GM19397 (cell line): ENCODE measurements at regions not wholly inside any gene's neighbourhood (a gene's known extent, or its start where the extent isn't known, plus 50 kb on each side); places are given as distances from the start of the nearest gene placed in this dataset.

Experiments
- ATAC-seq: cut with Tn5 transposase; IDR thresholded peaks from one replicate; pipeline ENCODE4 v1.9.1; 2021; ENCODE audit warnings: mild to moderate bottlenecking, moderate library complexity; ENCODE audit not compliant: unreplicated experiment

DNA sequence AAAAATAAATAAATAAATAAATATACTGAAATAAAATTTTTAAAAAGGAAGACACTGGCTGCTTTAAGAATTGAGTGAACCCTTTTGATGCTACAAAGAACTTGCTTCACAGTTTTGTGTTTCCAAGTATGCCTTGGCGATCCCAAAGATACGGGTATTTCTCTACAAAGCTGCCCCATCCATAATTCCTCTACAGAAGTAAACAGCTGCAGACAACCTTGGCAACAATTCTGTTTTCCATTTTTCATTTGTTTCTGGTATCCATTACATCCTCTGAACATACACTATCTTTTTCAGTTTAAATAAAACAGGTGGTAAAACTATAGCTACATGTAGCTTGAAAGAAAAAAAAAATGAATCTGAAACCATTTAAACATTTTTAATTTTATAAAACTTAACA, 552.8 kb upstream of the KLHL29 start:
- ATAC-seq = no peak

- no peak for ATAC-seq
These were observed 546.5 kb upstream of the KLHL29 start for GRCh38 chr2:22838461-22838860.

DNA sequence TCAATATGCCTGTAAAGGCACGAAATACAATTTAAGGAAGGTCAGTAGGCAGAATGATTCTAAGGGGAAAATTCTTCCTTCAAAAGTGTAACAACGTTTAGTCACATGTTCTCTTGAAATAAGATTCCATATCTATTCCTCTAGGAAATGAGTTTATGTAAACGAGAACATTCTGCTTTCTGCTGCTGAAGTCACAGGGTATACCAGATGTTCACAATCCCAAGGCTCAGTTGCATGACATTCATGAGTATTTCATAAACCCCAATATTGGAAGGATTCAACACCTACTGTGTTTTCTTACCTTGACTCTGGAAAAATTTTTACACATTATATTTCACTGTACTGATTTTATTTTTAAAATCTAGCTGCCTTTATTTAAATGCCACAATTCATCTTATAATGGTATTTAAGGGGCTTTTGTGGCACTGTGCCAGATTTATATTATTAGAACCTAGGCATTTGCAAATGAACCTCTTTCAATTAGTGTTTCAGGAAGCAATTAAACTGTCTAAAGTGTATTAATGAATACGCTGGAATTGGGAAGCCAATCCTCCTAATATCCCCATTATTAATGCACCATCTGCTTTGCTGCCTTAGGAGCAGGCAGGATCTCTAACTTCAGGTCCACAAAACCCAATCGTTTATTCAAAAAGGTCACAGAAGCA, 542.6 kb upstream of the KLHL29 start:
- no peak for ATAC-seq

- no peak for ATAC-seq
These were observed 541.0 kb upstream of the KLHL29 start for GRCh38 chr2:22843919-22844537.

- no peak for ATAC-seq
These were observed 534.7 kb upstream of the KLHL29 start for GRCh38 chr2:22850310-22850709.

DNA sequence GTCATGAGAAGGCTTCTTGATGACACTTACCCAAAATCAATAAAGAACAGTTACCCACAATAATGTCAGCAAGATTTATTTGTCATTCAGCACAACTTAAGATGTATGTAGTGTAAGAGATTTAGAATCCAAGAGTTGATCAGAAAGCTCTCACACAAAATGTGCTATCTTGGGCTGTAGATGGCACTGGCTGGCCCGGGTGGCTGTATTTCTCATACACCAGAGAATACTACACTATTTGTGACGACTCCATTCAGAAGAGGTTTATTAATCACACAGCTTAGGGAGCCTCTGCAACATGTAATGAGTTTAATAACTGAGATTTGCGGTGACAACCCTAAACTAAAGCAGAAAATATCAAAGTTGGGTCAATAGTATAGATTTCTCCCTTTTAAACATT, 530.4 kb upstream of the KLHL29 start:
- ATAC-seq = no peak

GRCh38 chr2:22855081-22855480, 529.9 kb upstream of the KLHL29 start:
- ATAC-seq = no peak

GRCh38 chr2:22855761-22856184, 529.2 kb upstream of the KLHL29 start:
- no peak for ATAC-seq

GRCh38 chr2:22867973-22868372, 517.0 kb upstream of the KLHL29 start:
- no peak for ATAC-seq

GRCh38 chr2:22878121-22878520, 506.9 kb upstream of the KLHL29 start:
- ATAC-seq = no peak

DNA sequence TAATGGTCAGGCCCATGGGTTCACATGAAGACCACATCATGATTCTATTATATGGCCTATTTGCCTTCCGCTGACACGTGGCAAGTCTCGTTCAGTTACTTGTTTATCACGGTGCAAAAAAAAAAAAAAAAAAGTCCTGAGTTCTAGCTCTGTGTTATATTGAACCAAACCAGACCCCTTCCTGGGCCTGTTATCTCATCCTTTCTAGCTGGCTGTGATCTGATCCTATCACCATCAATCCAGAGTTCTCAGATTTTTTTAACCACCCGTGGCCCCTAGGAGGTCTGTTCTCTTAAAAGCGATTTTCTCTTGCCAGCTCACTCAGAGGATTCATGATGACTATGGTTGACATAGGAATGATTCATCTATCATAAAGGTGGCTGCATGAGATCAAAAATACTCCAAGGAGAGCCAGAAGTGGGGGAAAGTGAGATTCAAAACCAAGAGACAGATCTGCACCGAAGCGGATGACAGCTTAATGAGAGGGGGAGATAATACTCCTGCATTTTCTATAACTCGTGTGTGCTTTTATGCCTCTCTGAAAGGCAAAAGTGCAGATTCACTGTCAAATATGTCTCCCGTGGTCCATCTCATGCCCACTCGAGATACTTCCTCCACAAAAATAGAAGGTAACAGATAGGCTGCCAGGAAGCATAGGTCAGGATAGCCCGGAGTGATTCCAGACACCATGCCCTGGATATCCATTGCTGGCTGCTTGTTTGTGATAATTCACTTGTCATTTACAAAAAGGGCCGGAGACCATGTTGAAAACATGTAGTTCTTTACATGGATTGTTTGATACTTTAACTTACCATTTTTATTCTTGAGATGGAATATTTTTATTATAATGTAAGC, 505.7 kb upstream of the KLHL29 start:
- no peak for ATAC-seq

- no peak for ATAC-seq
These were observed 504.8 kb upstream of the KLHL29 start for GRCh38 chr2:22880161-22880560.

GRCh38 chr2:22882011-22882410, 503.0 kb upstream of the KLHL29 start:
- no peak for ATAC-seq

DNA sequence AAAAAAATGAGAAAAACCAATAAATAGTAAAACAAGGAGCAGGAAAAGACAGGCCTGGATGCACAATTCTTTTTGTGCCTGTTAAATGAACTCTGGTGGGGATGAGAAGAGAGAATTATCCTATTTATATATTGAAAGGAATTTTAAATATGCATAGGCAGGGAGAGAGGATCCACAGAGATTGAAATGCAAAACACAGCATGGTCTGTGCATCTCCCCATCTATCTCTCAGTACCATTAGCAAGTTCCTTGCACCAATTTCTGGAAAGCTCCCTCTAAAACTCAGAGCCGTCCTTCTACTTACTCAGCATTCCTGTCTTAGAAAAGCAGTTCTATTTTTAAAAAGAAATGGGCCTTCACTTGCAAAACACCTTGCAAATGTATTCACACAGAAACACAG, 502.3 kb upstream of the KLHL29 start:
- no peak for ATAC-seq

DNA sequence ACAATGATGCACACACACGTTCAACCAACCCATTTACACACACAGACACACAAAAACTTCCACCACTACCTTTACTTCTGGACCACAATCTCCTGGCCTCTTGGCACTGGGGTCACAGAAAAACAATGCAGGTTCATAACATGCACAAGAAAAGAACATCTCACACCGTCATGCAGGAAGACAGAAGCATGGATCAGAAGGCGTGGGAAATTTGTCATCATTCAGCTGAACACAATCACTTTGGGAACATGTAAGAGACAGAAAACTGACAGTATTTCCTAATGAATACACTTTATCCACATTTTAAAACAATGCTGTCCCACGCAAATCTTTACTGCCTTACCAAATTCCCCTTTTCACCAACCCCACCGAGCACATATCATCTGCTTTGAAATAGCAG, 501.9 kb upstream of the KLHL29 start:
- ATAC-seq = no peak

DNA sequence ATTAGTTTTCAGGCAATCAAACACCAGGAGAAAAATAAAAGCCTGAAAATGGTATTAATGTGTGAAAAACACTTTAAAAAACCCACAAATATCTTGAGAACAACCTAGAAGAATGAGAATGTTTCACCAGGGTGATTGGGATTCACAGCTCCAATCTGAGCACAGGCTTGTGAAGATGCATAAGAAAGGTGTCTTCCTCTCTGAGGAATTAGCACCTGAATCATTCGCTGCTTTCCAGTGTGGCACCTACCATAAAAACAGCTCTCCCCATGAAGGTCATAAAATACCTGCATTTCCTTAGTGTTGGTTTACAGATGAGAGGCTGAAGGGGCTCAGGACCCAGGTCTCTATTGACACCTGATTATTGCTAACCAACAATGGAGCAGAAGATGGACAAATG, 499.7 kb upstream of the KLHL29 start:
- no peak for ATAC-seq

- ATAC-seq = no peak
These were observed 497.6 kb upstream of the KLHL29 start for GRCh38 chr2:22887426-22887825.

- ATAC-seq = no peak
These were observed 497.1 kb upstream of the KLHL29 start for GRCh38 chr2:22887845-22888244.

DNA sequence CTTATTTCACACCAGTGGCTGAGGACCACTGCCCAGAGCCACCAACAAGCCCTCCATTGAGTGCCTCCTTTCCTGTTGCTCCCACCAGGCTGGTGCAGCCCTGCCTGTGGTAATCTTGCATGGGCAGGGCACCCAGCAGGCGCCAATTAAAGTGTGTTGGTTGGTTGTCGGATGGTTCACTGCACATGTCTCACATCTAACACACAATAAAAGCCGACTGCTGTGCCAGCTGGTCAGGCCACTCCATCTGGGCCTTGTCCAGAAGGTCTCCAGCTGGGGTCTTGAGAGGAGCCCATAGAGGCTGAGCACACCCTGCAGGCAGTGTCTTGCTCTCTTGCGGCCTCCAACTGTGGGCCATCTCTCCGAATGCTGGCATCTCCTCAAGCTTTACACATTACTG, 494.8 kb upstream of the KLHL29 start:
- ATAC-seq = no peak

GRCh38 chr2:22893761-22894517, 491.0 kb upstream of the KLHL29 start:
- no peak for ATAC-seq

DNA sequence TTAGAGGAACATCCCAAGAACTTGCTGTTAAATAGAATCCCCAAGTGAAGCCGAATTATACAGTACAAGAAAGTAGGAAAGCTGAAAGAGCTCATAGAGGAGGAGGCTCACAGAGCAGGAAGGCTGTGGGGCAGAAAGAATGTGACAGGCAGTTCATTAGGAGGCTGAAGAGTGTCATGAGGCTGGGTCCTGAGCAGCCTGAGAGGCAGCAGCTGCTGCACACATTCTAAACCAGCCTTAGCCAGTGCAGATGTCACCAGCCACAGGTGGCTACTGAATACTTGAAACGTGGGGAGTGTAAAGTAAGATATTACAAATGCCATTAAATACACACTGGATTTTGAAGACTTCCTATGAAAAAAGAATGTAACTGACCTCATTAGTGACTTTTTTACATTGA, 490.2 kb upstream of the KLHL29 start:
- no peak for ATAC-seq
